ENCODE measurements at regions not wholly inside any gene's neighbourhood (a gene's known extent, or its start where the extent isn't known, plus 50 kb on each side); places are given as distances from the start of the nearest gene placed in this dataset.

GRCh38 chrX:10352536-10352935, 195.8 kb downstream of the CLCN4 start:
- no peak for TF ChIP-seq CTCF (IDR thresholded peaks at IDR 0.05 in 2 of 3, conservative IDR thresholded peaks at IDR 0.05 in 1 of 3; ENCODE audit: borderline replicate concordance in 1 of 3, insufficient read depth in 1 of 3, low read depth in 2 of 3, low read length in 2 of 3)
- no peak for TF ChIP-seq YY1 (IDR thresholded peaks at IDR 0.05; ENCODE audit: extremely low read depth, insufficient replicate concordance, low read depth, low read length)
- TF ChIP-seq POLR2AphosphoS5 (IDR thresholded peaks at IDR 0.05; ENCODE audit: low read depth, low read length) = no peak
- no peak for TF ChIP-seq EZH2 (IDR thresholded peaks at IDR 0.05)
- no peak for TF ChIP-seq SRF (IDR thresholded peaks at IDR 0.05; ENCODE audit: low read depth)
- TF ChIP-seq, protein P1, sequence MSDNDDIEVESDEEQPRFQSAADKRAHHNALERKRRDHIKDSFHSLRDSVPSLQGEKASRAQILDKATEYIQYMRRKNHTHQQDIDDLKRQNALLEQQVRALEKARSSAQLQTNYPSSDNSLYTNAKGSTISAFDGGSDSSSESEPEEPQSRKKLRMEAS (IDR thresholded peaks at IDR 0.05) = no peak
- no peak for TF ChIP-seq POLR2A (IDR thresholded peaks at IDR 0.05; ENCODE audit: borderline replicate concordance, extremely low read depth, insufficient read depth, insufficient read length)

Data from HCT116 (cell line).